NCI-H69 (cell line): ENCODE measurements at regions not wholly inside any gene's neighbourhood (a gene's known extent, or its start where the extent isn't known, plus 50 kb on each side); places are given as distances from the start of the nearest gene placed in this dataset.

Source experiments
- DNase-seq: peaks from one replicate; lab custom pipeline; 2025; lab: John Stamatoyannopoulos, UW

- DNase-seq = no peak
Observed at GRCh38 chr1:209015092-209015491, 568.4 kb upstream of the CAMK1G start.

GRCh38 chr1:209021622-209022021, 561.9 kb upstream of the CAMK1G start:
- DNase-seq = no peak

GRCh38 chr1:209023790-209024189, 559.7 kb upstream of the CAMK1G start:
- DNase-seq = peak; percentile 75

- DNase-seq = peak; percentile 28
Observed at GRCh38 chr1:209029737-209030136, 553.8 kb upstream of the CAMK1G start.

GRCh38 chr1:209030454-209031167, 552.9 kb upstream of the CAMK1G start:
- peak; percentile 12 for DNase-seq

GRCh38 chr1:209037064-209037463, 546.5 kb upstream of the CAMK1G start:
- DNase-seq = no peak

- DNase-seq = no peak
Observed at GRCh38 chr1:209038316-209038715, 545.2 kb upstream of the CAMK1G start.

- DNase-seq = no peak
Observed at GRCh38 chr1:209038735-209039134, 544.8 kb upstream of the CAMK1G start.

GRCh38 chr1:209040351-209040750, 543.2 kb upstream of the CAMK1G start:
- no peak for DNase-seq

GRCh38 chr1:209041927-209042326, 541.6 kb upstream of the CAMK1G start:
- DNase-seq = no peak

- DNase-seq = no peak
Observed at GRCh38 chr1:209042413-209042812, 541.1 kb upstream of the CAMK1G start.

GRCh38 chr1:209045331-209046057, 538.0 kb upstream of the CAMK1G start:
- no peak for DNase-seq

- no peak for DNase-seq
Observed at GRCh38 chr1:209046058-209046417, 537.5 kb upstream of the CAMK1G start.

- no peak for DNase-seq
Observed at GRCh38 chr1:209046935-209047334, 536.6 kb upstream of the CAMK1G start.

- DNase-seq = no peak
Observed at GRCh38 chr1:209048941-209049669, 534.4 kb upstream of the CAMK1G start.

GRCh38 chr1:209051570-209051969, 531.9 kb upstream of the CAMK1G start:
- DNase-seq = no peak

- DNase-seq = no peak
Observed at GRCh38 chr1:209053587-209053986, 529.9 kb upstream of the CAMK1G start.

GRCh38 chr1:209057083-209057482, 526.4 kb upstream of the CAMK1G start:
- no peak for DNase-seq

GRCh38 chr1:209057901-209058300, 525.6 kb upstream of the CAMK1G start:
- DNase-seq = no peak

- DNase-seq = no peak
Observed at GRCh38 chr1:209059376-209059775, 524.1 kb upstream of the CAMK1G start.

GRCh38 chr1:209059981-209060380, 523.5 kb upstream of the CAMK1G start:
- DNase-seq = no peak

GRCh38 chr1:209062081-209062620, 521.4 kb upstream of the CAMK1G start:
- no peak for DNase-seq

- DNase-seq = no peak
Observed at GRCh38 chr1:209062863-209063262, 520.7 kb upstream of the CAMK1G start.
